ENCODE measurements at regions not wholly inside any gene's neighbourhood (a gene's known extent, or its start where the extent isn't known, plus 50 kb on each side); places are given as distances from the start of the nearest gene placed in this dataset.

GRCh38 chr2:6027066-6027465 is 334.9 kb downstream of the SOX11 start:
- no peak for TF ChIP-seq POLR2A (IDR thresholded peaks at IDR 0.05)
- no peak for TF ChIP-seq CTCF (IDR thresholded peaks at IDR 0.05 in 8 of 11, conservative IDR thresholded peaks at IDR 0.05 in 3 of 11)

Measured in spleen (tissue), 7 donors.